HUES6 (cell line): ENCODE measurements at regions not wholly inside any gene's neighbourhood (a gene's known extent, or its start where the extent isn't known, plus 50 kb on each side); places are given as distances from the start of the nearest gene placed in this dataset.
A peak's percentile ranks its signal among the peaks of the same experiment; 100 is the strongest.
"Not testable (repeated sequence)": the region's sequence is repeated elsewhere in the genome, so short reads cannot be mapped to it uniquely, and the experiment has no call there.

Experiments used
- H3K27ac ChIP-seq: 2 replicates; pipeline ENCODE4 v1.7.0; 2013; ENCODE audit warnings: low read depth, mild to moderate bottlenecking, low read length, inconsistent platforms
- H3K27me3 ChIP-seq: 2 replicates; pipeline ENCODE4 v1.6.1; 2013; ENCODE audit warnings: low read length; ENCODE audit not compliant: control insufficient read depth, insufficient read depth
- H3K36me3 ChIP-seq: 2 replicates; pipeline ENCODE4 v1.6.1; 2013; ENCODE audit warnings: low read length; ENCODE audit not compliant: control insufficient read depth, insufficient read depth
- H3K4me1 ChIP-seq: 2 replicates; pipeline ENCODE4 v1.6.1; 2013; ENCODE audit warnings: low read length; ENCODE audit not compliant: control insufficient read depth, insufficient read depth
- H3K4me3 ChIP-seq: 2 replicates; pipeline ENCODE4 v1.5.1; 2013; ENCODE audit warnings: low read depth, low read length
- H3K9ac ChIP-seq: one replicate; pipeline ENCODE4 v1.6.1; 2013; ENCODE audit warnings: mild to moderate bottlenecking, low read length
- H3K9me3 ChIP-seq: 2 replicates; pipeline ENCODE4 v1.6.1; 2013; ENCODE audit warnings: low read depth, low read length; ENCODE audit not compliant: control insufficient read depth, insufficient read depth

DNA sequence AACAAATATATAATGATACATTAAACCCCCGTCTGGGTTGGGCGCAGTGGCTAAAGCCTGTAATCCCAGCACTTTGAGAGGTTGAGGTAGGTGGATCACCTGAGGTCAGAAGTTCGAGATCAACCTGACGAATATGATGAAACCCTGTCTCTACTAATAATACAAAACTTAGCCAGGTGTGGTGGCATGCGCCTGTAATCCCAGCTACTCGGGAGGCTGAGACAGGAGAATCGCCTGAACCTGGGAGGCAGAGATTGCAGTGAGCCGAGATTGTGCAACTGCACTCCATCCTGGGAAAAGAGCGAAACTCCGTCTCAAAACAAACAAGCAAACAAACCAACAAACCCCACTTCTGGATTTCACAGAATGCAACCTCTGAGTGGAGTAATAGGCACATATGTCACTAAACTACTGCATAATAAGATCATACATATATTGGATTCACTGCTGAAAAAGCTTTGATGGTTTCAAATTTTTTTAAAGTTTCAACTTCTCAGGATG lies 718.2 kb downstream of the SI start:
- H3K4me3 ChIP-seq: no peak overlapping the region
- H3K9me3 ChIP-seq: no peaks in the 10 kb centered on the region
- H3K4me1 ChIP-seq: 0 out of 2 replicates have a peak, but pooled peaks cover 4% of the 10 kb centered on the region
- H3K27ac ChIP-seq: no peak overlapping the region
- no peaks in the 10 kb centered on the region for H3K27me3 ChIP-seq
- H3K9ac ChIP-seq: no peak overlapping the region
- no peaks in the 10 kb centered on the region for H3K36me3 ChIP-seq

DNA sequence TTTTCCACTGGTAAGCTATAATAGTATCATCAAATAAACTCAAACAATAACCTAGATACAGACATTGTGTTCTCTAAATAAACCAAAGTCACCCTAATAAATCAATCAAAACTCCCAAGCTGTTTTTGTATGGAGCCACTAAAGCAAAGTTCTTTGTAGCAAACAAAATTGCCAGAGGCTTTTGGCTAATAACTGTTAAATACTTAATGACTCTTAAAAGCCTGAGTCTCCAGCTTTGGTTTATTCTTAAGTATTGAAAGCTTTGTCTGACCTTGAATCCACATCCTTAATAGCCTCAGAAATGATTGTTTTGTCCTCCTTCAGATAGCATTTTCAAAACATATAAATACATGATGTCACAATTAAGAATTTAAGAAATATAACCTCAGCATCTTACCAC lies 725.3 kb downstream of the SI start:
- Histone ChIP-seq H3K36me3 (no peaks in the 10 kb centered on the region; the same call in 1 of the 2 replicates), H3K9me3 (peaks cover 5% of the 10 kb centered on the region; the same call in 1 of the 2 replicates), H3K9ac (no peak overlapping the region), H3K27me3 (no peaks in the 10 kb centered on the region), H3K27ac (no peak overlapping the region), H3K4me3 (no peak overlapping the region), H3K4me1 (peaks cover 11% of the 10 kb centered on the region; the same call in 1 of the 2 replicates)

DNA sequence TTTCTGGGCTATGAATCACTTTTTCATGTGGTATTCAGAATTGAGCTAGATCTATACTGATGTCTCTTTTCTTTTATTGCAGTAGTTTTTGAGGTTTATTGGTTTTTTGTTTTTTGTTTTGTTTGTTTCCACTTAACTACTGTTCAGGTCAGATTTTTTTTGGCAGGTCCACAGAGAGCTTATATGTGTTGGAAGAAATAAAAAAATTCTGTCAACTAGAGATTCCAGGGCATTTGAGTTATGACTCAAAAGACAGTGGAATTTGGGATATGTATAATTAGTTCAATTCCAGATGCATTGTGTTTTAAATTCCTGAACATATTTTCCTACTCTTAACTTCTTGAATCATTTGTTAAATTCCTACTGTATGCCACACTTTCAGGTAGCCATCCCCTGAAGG lies 727.2 kb downstream of the SI start:
- H3K27ac ChIP-seq: no peak overlapping the region
- H3K27me3 ChIP-seq: no peaks in the 10 kb centered on the region
- H3K9me3 ChIP-seq: peaks cover 14% of the 10 kb centered on the region
- peaks cover 7% of the 10 kb centered on the region; the same call in 1 of the 2 replicates for H3K4me1 ChIP-seq
- H3K9ac ChIP-seq: no peak overlapping the region
- H3K36me3 ChIP-seq: no peaks in the 10 kb centered on the region; the same call in 1 of the 2 replicates
- H3K4me3 ChIP-seq: no peak overlapping the region

DNA sequence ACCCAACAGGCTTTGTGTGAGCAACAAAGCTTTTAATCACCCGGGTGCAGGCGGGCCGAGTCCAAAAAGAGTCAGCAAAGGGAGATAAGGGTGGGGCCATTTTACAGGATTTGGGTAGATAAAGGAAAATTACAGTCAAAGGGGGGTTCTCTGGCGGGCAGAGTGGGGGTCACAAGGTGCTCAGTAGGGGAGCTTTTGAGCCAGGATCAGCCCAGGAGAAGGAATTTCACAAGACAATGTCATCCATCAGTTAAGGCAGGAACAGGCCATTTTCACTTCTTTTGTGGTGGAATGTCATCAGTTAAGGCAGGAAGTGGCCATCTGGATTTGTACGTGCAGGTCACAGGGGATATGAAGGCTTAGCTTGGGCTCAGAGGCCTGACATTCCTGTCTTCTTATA lies 736.1 kb downstream of the SI start:
- H3K9ac ChIP-seq, H3K4me3 ChIP-seq, H3K36me3 ChIP-seq, H3K27ac ChIP-seq, H3K27me3 ChIP-seq, H3K4me1 ChIP-seq, H3K9me3 ChIP-seq: not testable (repeated sequence)

DNA sequence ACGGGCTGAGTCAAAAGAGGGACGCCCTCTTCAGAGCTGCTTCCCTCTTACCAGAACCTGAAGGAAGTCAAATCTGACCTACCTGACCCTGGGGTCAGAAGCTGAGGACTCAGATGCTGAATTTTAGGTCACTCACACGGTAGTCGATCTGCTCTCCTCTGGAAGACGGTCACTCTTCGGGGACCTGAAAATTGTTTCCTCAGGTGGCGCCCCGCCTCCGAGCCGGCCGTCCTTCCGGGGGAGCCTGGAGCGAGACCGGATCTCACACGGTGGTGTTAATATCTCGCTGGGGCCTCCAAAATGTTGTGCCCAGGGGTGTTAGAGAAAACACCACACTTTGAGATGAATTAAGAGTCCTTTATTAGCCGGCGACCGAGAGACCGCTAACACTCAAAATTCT lies 737.2 kb downstream of the SI start:
- Histone ChIP-seq H3K4me1 (no peaks in the 10 kb centered on the region), H3K27ac (peak overlapping the region; percentile 56; the same call in 1 of the 2 replicates), H3K4me3 (peak overlapping the region; percentile 23; the same call in 1 of the 2 replicates)

DNA sequence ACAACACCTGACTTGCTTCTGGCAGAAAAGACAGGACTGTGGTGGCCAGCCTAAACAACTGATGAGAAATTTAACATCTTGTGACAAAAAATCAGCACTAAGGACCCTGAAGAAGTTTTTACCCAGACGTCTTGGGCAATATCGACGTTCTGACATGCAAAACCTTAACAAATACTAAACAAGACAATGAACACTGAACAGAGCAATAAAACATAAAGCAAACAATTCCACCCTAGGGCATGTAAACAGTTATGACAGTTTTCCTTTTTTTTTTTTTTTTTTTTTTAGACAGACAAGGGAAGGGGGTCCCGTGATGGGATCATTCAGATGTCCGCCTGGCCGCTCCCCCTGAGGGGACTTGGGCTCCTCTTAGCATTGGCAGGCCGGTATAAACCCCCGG lies 738.0 kb downstream of the SI start:
- peak overlapping the region; percentile 44; the same call in 1 of the 2 replicates for H3K4me3 ChIP-seq
- H3K9me3 ChIP-seq: 0 out of 2 replicates have a peak, but pooled peaks cover under 1% of the 10 kb centered on the region
- H3K36me3 ChIP-seq: no peaks in the 10 kb centered on the region; the same call in 1 of the 2 replicates
- no peaks in the 10 kb centered on the region for H3K27me3 ChIP-seq
- H3K27ac ChIP-seq: peak overlapping the region; percentile 56; the same call in 1 of the 2 replicates
- H3K9ac ChIP-seq: peak overlapping the region; percentile 68
- no peaks in the 10 kb centered on the region for H3K4me1 ChIP-seq

More for the DNA sequence above, 737.2 kb downstream of the SI start:
- Histone ChIP-seq H3K27me3 (no peaks in the 10 kb centered on the region), H3K9ac (peak overlapping the region; percentile 68), H3K9me3 (peaks cover 3% of the 10 kb centered on the region; the same call in 1 of the 2 replicates), H3K36me3 (no peaks in the 10 kb centered on the region; the same call in 1 of the 2 replicates)

DNA sequence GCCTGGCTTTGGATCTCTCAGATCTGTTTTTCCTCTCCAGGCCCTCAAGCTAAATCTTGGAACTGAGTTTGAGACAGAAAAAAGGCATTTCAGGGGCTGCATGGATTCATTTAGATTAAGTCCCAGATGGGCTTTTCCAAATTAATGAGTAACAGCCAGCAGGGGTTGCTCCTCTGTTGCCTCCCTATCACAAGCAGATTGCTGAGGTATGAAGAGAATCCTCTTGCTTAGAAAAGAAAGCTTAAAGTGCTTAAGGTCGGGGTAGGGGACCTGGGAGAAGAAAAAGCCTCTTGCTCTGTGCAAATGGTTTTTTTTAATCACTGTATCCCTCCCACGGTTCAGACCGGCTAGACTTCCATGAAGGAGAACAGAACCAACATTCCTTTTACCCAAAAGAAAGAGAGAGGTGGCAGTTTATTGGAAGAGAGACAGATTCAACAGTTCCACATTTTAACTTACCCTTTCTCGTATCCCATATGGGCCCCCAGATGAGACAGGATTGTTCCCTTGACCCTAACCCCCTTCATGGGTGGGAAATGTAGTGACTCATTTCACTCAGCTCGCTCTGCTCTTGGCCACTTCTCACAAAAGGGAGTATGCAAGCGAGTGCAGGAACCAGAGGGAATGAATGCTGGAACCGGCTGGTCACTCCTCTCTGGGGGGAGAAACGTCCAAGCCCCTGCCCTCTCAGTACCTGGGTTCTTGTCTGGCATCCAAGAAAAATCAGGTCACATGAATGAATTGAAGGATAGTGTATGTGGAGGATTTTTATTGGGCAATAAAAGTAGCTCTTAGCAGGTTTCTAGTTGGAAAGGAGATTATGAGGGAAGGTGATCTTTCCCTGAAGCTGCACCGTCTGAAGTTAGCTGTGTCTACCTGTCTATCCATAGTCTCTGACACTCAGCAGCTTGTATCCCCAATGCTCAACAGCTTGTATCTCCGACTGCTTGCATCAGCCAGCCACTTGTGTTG lies 745.2 kb downstream of the SI start:
- Histone ChIP-seq H3K9ac (peak overlapping the region; percentile 59), H3K4me3 (no peak overlapping the region)

DNA sequence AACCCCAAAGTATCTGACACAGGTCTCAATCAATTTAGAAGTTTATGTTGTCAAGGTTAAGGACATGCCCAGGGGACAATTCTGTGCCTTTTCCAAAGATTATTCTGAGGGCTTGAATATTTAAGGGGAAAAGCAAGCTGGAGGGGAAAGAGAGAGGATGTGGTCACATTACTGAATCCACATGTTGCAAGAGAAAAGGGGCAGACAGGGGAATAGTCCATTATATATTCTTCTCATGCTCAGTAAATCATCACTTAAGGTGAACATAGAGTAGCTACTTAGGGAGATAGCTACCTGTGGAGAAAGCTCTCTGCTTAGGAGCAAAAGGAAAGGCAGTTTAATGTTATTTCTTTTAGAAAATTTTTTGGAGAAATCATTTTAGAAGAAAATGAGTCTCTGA lies 751.6 kb downstream of the SI start:
- Histone ChIP-seq H3K9me3 (no peaks in the 10 kb centered on the region), H3K4me3 (no peak overlapping the region), H3K9ac (no peak overlapping the region), H3K36me3 (no peaks in the 10 kb centered on the region), H3K27me3 (no peaks in the 10 kb centered on the region), H3K27ac (peak overlapping the region; percentile 9; the same call in 1 of the 2 replicates), H3K4me1 (peaks cover 24% of the 10 kb centered on the region)

More for the DNA sequence above, 745.2 kb downstream of the SI start:
- H3K27ac ChIP-seq: peak overlapping the region; percentile 76
- no peaks in the 10 kb centered on the region for H3K27me3 ChIP-seq
- no peaks in the 10 kb centered on the region; the same call in 1 of the 2 replicates for H3K36me3 ChIP-seq
- no peaks in the 10 kb centered on the region for H3K9me3 ChIP-seq
- peaks cover 31% of the 10 kb centered on the region for H3K4me1 ChIP-seq

DNA sequence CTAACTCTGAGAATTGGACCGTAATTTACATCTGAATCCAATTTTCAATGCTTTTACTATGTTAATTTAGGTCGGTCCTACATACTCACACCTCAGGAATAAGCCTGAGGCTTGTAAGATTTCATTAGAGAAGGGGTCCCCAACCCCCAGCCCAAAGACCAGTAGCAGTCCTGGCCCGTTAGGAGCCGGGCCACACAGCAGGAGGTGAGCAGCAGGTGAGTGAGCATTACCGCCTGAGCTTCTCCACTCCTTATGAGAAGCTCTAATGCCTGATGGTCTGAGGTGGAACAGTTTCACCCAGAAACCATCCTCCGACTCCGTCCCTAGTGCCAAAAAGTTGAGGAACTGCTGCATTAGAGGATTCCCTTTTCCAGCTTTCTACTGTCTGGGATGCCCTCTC lies 757.3 kb downstream of the SI start:
- Histone ChIP-seq H3K27me3 (no peaks in the 10 kb centered on the region), H3K4me3 (no peak overlapping the region), H3K36me3 (no peaks in the 10 kb centered on the region), H3K27ac (peak overlapping the region; percentile 33; the same call in 1 of the 2 replicates), H3K9me3 (no peaks in the 10 kb centered on the region), H3K4me1 (peaks cover 12% of the 10 kb centered on the region), H3K9ac (no peak overlapping the region)

DNA sequence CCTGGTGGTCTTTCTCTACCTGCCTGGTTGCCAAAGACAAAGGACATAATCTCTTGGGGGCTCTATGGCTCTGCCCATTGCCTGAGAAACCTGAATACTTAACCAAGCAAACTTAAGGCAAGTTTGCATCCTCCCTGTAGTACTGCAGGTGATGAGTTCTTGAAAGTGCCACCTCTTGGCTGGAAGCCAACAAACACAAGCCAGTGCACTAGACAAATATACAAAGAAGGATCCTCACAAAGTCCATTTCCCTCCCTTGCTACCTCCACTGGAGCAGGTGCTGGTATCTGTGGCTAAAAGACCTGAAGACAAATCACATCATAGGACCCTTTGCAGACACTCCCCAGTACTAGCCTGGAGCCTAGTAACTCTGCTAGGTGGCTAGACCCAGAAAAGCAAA lies 772.3 kb downstream of the SI start:
- H3K36me3 ChIP-seq: no peaks in the 10 kb centered on the region
- H3K27me3 ChIP-seq: no peaks in the 10 kb centered on the region
- peaks cover 24% of the 10 kb centered on the region for H3K9me3 ChIP-seq
- H3K4me1 ChIP-seq: no peaks in the 10 kb centered on the region
- no peak overlapping the region for H3K27ac ChIP-seq
- no peak overlapping the region for H3K9ac ChIP-seq
- H3K4me3 ChIP-seq: no peak overlapping the region

DNA sequence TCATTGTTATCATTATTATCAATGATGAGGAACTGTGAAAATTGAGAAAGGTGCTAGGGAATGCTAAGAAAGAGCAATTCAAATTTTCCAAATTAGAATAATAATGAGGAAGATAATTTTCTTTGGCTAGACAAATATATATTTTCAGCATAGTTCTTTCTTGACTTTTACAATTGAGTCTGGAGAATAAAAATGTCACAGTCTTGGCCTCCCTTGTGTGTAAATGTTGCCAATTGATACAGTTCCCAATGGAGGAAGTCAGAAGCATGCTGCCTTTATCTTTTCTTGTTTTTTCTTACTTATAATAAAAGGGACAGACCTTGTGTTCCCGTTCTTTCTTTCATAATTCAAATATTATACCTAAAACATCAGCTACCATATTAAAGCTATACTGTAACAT lies 774.4 kb downstream of the SI start:
- H3K36me3 ChIP-seq: no peaks in the 10 kb centered on the region
- peaks cover 8% of the 10 kb centered on the region; the same call in 1 of the 2 replicates for H3K9me3 ChIP-seq
- no peak overlapping the region for H3K27ac ChIP-seq
- H3K4me3 ChIP-seq: no peak overlapping the region
- H3K9ac ChIP-seq: no peak overlapping the region
- H3K27me3 ChIP-seq: no peaks in the 10 kb centered on the region
- H3K4me1 ChIP-seq: no peaks in the 10 kb centered on the region
